H1 (cell line): ENCODE measurements at regions not wholly inside any gene's neighbourhood (a gene's known extent, or its start where the extent isn't known, plus 50 kb on each side); places are given as distances from the start of the nearest gene placed in this dataset.

ENCODE experiments used
- ASH2L ChIP-seq: fragments of 200-600, 300-600 bp; sonication (generic); IDR thresholded peaks from one replicate; pipeline ENCODE4 v1.7.1; 2017; ENCODE audit warnings: low read length
- BACH1 ChIP-seq: IDR thresholded peaks from 2 replicates; pipeline ENCODE4 v1.6.1; 2012; ENCODE audit warnings: low read length, improper control_type of control experiment
- BRCA1 ChIP-seq: IDR thresholded peaks from 2 replicates; pipeline ENCODE4 v1.6.1; 2012; ENCODE audit warnings: low read depth, low read length, improper control_type of control experiment
- KDM5A ChIP-seq: fragments of 200-600 bp; IDR thresholded peaks from 2 replicates; pipeline ENCODE4 v1.7.1; 2012; ENCODE audit warnings: mild to moderate bottlenecking, low read length, inconsistent platforms, mixed read lengths
- POLR2AphosphoS5 ChIP-seq: IDR thresholded peaks from 2 replicates; pipeline ENCODE4 v1.6.1; 2011; ENCODE audit warnings: low read depth, low read length
- RNF2 ChIP-seq: fragments of 200-900, 300-1000 bp; sonication (generic); IDR thresholded peaks from 2 replicates; pipeline ENCODE4 v1.7.1; 2016; ENCODE audit warnings: borderline replicate concordance, low read depth, mild to moderate bottlenecking, antibody characterized with exemption, low read length; ENCODE audit not compliant: poor library complexity, severe bottlenecking; ENCODE audit errors: missing control alignments
- SRF ChIP-seq: IDR thresholded peaks from 2 replicates; pipeline ENCODE4 v1.6.1; 2011; ENCODE audit warnings: mild to moderate bottlenecking, low read depth, low read length, moderate library complexity
- TEAD4 ChIP-seq: IDR thresholded peaks from 2 replicates; pipeline ENCODE4 v1.6.1; 2012; ENCODE audit warnings: low read depth, low read length, inconsistent platforms, mixed read lengths
- ZNF274 ChIP-seq: IDR thresholded peaks from 2 replicates; pipeline ENCODE4 v1.7.0; 2012; ENCODE audit warnings: low read length, borderline replicate concordance; ENCODE audit errors: extremely low read depth
- TF ChIP-seq, protein P1 (sequence below): IDR thresholded peaks from 2 replicates; pipeline ENCODE4 v1.6.1; 2011; ENCODE audit warnings: low read length, improper control_type of control experiment
- TF ChIP-seq, protein P2 (sequence below): IDR thresholded peaks from 2 replicates; pipeline ENCODE4 v1.6.1; 2012; ENCODE audit warnings: inconsistent platforms

DNA sequence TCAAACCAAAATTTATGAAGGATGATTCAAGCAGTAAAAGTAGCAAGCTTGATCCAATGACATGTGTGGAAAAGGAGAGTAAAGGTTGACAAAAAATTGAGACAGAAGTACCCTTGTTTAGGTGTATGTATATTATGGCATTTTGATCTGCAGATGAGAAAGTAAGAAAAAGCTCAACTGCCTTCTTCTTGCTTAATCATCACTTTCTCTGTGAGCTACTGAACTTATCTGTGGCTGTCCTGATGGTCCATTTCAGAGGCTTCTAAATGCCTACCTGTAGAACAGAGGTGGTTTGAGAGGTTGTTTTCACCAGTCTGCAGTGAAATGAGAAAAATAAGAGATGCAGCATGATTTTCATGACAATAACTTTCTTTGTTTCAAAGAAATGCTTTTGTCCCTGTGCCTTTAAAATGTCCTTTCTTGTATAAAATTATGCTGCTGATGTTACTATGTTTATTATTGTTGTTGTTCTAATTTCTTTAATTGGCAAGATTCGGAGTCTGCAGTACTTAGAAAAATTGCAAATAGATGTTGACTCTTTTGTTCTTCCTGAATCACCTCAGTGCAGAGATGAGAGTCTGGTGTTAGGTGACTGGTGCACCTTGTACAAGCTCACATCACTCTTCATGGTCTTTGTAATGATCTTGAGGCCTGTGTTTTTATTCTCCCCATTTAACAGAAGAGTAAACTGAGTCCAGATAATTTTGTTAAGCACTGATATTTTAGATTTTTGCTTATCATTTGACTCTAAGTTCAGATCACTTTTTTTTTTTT, 821.9 kb downstream of the VRK1 start (continued):
- TF ChIP-seq, protein P1, sequence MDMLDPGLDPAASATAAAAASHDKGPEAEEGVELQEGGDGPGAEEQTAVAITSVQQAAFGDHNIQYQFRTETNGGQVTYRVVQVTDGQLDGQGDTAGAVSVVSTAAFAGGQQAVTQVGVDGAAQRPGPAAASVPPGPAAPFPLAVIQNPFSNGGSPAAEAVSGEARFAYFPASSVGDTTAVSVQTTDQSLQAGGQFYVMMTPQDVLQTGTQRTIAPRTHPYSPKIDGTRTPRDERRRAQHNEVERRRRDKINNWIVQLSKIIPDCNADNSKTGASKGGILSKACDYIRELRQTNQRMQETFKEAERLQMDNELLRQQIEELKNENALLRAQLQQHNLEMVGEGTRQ: no peak
- no peak for TF ChIP-seq RNF2
- no peak for TF ChIP-seq ZNF274
- TF ChIP-seq BRCA1: no peak
- TF ChIP-seq ASH2L: no peak
- TF ChIP-seq KDM5A: no peak
- TF ChIP-seq TEAD4: no peak
- TF ChIP-seq, protein P2, sequence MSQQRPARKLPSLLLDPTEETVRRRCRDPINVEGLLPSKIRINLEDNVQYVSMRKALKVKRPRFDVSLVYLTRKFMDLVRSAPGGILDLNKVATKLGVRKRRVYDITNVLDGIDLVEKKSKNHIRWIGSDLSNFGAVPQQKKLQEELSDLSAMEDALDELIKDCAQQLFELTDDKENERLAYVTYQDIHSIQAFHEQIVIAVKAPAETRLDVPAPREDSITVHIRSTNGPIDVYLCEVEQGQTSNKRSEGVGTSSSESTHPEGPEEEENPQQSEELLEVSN: no peak
- no peak for TF ChIP-seq SRF
- TF ChIP-seq POLR2AphosphoS5: no peak
- no peak for TF ChIP-seq BACH1
